WERI-Rb-1 (cell line): ENCODE measurements at regions not wholly inside any gene's neighbourhood (a gene's known extent, or its start where the extent isn't known, plus 50 kb on each side); places are given as distances from the start of the nearest gene placed in this dataset.

Source experiments
- DNase-seq: peaks from one replicate; pipeline ENCODE4 v3.0.0-alpha.2; 2020
- H3K27ac ChIP-seq: fragments of 250-450 bp; sonication (Bioruptor Pico); 2 replicates; pipeline ENCODE4 v1.5.1; 2020; ENCODE audit warnings: mild to moderate bottlenecking, moderate library complexity
- H3K27me3 ChIP-seq: fragments of 250-450 bp; sonication (Bioruptor Pico); 2 replicates; pipeline ENCODE4 v1.5.1; 2021; ENCODE audit warnings: mild to moderate bottlenecking, low read depth, moderate library complexity; ENCODE audit not compliant: insufficient read depth, severe bottlenecking
- H3K36me3 ChIP-seq: fragments of 250-450 bp; sonication (Bioruptor Pico); 2 replicates; pipeline ENCODE4 v1.5.1; 2020; ENCODE audit warnings: mild to moderate bottlenecking, moderate library complexity
- H3K4me3 ChIP-seq: 2 replicates; pipeline ENCODE4 v1.5.1; 2011; ENCODE audit warnings: low read depth, mild to moderate bottlenecking, control low read depth, low read length
- H3K9me3 ChIP-seq: fragments of 250-450 bp; sonication (Bioruptor Pico); 2 replicates; pipeline ENCODE4 v1.5.1; 2021; ENCODE audit warnings: mild to moderate bottlenecking, moderate library complexity; ENCODE audit not compliant: severe bottlenecking
- TF ChIP-seq, protein P1 (sequence below): IDR thresholded peaks from 2 replicates; pipeline ENCODE4 v1.5.1; 2011; ENCODE audit warnings: low read depth, mild to moderate bottlenecking, control low read depth, inconsistent platforms, low read length

DNA sequence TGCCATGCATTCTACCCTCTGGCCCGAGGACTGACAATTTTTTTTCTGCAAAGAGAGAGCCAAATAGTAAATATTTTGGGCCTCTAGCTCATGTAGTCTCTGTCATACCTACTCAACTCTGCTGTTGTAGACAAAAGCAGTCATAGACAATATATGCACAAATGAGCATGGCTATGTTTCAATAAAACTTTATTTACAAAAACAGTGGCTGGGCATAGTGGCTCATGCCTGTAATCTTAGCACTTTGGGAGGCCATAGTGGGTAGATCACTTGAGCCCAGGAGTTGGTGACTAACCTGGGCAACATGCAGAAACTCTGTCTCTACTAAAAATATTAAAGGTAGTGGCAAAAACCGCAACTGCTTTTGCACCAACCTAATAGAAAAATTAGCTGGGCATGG lies 153.7 kb upstream of the BTG1 start:
- Histone ChIP-seq H3K9me3 (no peaks in the 10 kb centered on the region), H3K36me3 (no peaks in the 10 kb centered on the region), H3K27me3 (no peaks in the 10 kb centered on the region), H3K4me3 (no peak overlapping the region), H3K27ac (no peak overlapping the region)
- TF ChIP-seq, protein P1, sequence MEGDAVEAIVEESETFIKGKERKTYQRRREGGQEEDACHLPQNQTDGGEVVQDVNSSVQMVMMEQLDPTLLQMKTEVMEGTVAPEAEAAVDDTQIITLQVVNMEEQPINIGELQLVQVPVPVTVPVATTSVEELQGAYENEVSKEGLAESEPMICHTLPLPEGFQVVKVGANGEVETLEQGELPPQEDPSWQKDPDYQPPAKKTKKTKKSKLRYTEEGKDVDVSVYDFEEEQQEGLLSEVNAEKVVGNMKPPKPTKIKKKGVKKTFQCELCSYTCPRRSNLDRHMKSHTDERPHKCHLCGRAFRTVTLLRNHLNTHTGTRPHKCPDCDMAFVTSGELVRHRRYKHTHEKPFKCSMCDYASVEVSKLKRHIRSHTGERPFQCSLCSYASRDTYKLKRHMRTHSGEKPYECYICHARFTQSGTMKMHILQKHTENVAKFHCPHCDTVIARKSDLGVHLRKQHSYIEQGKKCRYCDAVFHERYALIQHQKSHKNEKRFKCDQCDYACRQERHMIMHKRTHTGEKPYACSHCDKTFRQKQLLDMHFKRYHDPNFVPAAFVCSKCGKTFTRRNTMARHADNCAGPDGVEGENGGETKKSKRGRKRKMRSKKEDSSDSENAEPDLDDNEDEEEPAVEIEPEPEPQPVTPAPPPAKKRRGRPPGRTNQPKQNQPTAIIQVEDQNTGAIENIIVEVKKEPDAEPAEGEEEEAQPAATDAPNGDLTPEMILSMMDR: no peak
- no peak for DNase-seq

DNA sequence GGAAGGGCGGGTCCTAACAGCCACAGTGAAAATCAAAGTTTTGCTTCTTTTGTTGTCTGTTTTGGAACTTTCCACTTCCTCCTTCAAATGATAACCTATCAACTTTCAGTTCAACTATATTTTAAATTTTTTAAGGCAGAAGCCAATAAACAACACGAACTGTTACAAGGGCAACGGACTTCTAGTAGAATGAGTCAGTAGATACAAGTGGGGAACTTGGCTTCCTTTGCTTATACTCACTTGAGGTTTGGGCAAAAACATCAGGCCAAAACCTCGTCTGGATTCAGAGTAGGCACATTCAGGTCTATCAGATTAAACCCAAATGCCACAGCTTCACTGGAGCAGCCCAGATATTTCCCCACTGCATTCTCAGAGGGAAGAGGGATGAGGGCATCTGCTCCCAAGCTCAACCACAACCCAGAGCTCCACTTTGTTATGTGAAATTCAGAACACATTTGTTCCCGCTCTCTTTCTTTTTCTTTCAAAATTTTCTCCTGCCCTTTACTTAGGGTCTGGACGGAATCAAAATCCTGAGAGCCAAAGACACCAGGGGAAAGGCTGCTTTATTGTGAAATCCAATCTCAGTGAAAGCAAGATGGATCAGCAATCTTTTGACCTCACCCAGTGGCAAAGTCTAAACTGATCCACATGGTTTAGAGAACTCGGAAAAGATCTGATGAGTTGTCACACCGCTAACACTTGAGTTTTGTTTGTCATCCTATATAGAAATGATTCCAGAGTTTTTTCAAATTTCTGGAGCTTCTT lies 152.5 kb upstream of the BTG1 start:
- DNase-seq: no peak
- Histone ChIP-seq H3K27me3 (no peaks in the 10 kb centered on the region), H3K9me3 (no peaks in the 10 kb centered on the region), H3K27ac (no peak overlapping the region), H3K4me3 (no peak overlapping the region), H3K36me3 (no peaks in the 10 kb centered on the region)
- TF ChIP-seq, protein P1: no peak

DNA sequence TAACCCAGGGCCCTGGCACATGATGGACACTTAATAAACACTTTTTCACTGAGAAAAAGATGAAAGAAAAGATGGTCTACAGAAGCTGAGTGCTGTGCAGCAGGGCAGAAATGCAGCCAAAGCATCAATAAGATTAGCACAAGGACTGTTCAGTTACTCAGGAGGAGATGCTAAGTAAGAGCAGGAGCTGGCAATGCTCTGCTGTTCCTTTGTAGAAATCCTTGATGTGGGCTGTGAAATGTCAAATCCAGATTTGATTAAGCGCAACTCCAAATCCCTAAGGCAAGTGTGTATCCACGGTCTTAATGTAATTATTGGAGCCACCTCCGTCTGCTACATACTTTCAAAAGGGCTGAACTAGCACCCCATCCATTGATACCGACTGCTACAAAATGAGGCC lies 151.8 kb upstream of the BTG1 start:
- DNase-seq: peak; percentile 15

GRCh38 chr12:92295523-92295922 lies 149.9 kb upstream of the BTG1 start:
- TF ChIP-seq, protein P1: no peak
- DNase-seq: no peak
- H3K9me3 ChIP-seq: no peaks in the 10 kb centered on the region
- no peak overlapping the region for H3K27ac ChIP-seq
- no peaks in the 10 kb centered on the region for H3K36me3 ChIP-seq
- no peaks in the 10 kb centered on the region for H3K27me3 ChIP-seq
- no peak overlapping the region for H3K4me3 ChIP-seq

More for the DNA sequence above, 151.8 kb upstream of the BTG1 start:
- no peaks in the 10 kb centered on the region for H3K36me3 ChIP-seq
- no peaks in the 10 kb centered on the region for H3K9me3 ChIP-seq
- TF ChIP-seq, protein P1: no peak
- H3K4me3 ChIP-seq: no peak overlapping the region
- H3K27me3 ChIP-seq: no peaks in the 10 kb centered on the region
- no peak overlapping the region for H3K27ac ChIP-seq

DNA sequence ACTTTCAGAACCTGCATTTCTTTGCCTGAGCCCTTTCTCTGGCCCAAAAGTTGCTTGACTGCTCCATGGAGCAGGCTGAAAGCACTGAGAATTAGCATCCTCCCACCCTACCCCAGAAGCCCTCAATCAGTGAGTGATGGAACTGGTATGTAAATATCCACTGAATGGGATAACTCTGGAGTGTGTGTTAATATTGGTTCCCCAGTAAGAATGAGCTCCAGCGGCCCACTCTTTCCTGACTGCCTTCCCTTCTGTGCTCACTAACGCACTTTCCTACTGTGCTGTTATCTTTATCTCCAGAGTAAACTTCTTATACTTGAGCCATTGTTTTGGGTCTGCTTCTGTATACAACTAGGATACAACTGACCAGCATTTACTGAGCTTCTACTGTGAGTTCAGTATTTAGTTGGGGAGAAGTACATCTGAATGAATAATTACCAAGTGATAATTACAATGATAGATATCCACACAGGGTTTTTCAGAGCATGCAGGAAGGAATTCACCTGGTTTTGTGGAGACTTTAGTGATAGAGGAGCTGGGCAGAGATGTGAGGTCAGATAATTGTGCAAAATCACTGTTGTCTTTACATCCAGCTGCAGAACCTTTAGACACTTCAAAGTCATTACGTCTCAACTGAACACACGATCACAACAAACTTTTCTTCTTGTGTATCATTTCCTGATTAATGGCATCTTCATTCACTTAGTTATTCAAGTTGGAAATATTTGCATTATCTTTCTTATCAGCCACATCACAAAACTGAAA lies 149.2 kb upstream of the BTG1 start:
- no peak for DNase-seq
- Histone ChIP-seq H3K27ac (no peak overlapping the region), H3K36me3 (no peaks in the 10 kb centered on the region), H3K4me3 (no peak overlapping the region), H3K9me3 (no peaks in the 10 kb centered on the region), H3K27me3 (no peaks in the 10 kb centered on the region)
- TF ChIP-seq, protein P1: no peak
